SK-N-MC (cell line): ENCODE measurements at regions not wholly inside any gene's neighbourhood (a gene's known extent, or its start where the extent isn't known, plus 50 kb on each side); places are given as distances from the start of the nearest gene placed in this dataset.

Source experiments
- DNase-seq: peaks from one replicate; pipeline ENCODE4 v3.0.0-alpha.2; 2011; ENCODE audit warnings: low read depth, low spot score
- H3K27ac ChIP-seq: fragments of 200-600 bp; sonication (generic); 2 replicates; pipeline ENCODE4 v1.5.1; 2016; ENCODE audit warnings: mixed run types
- H3K36me3 ChIP-seq: fragments of 200-600 bp; sonication (generic); 2 replicates; pipeline ENCODE4 v1.6.1; 2017; ENCODE audit warnings: antibody characterized with exemption, low read length, mixed read lengths; ENCODE audit not compliant: insufficient read depth
- H3K4me3 ChIP-seq: fragments of 200-600 bp; sonication (generic); 2 replicates; pipeline ENCODE4 v1.5.1; 2016
- H3K9ac ChIP-seq: fragments of 200-600 bp; sonication (generic); 2 replicates; pipeline ENCODE4 v1.8.0; 2017; ENCODE audit warnings: mixed run types, mixed read lengths; ENCODE audit not compliant: insufficient read length
- H3K9me3 ChIP-seq: fragments of 200-600 bp; sonication (generic); 2 replicates; pipeline ENCODE4 v1.6.1; 2017; ENCODE audit warnings: low read depth, mild to moderate bottlenecking, antibody characterized with exemption, low read length, moderate library complexity, mixed read lengths
- EZH2 ChIP-seq: fragments of 200-600 bp; sonication (generic); IDR thresholded peaks from one replicate; pipeline ENCODE4 v1.6.1; 2017; ENCODE audit warnings: antibody characterized with exemption
- FOXP2 ChIP-seq: optimal IDR thresholded peaks from 2 replicates; pipeline ENCODE3; 2011; ENCODE audit warnings: mild to moderate bottlenecking, moderate library complexity; ENCODE audit not compliant: insufficient read depth; ENCODE audit errors: extremely low read length, control extremely low read depth
- POLR2AphosphoS5 ChIP-seq: IDR thresholded peaks from 2 replicates; pipeline ENCODE4 v1.6.1; 2012; ENCODE audit warnings: mild to moderate bottlenecking, low read depth, low read length, borderline replicate concordance

DNA sequence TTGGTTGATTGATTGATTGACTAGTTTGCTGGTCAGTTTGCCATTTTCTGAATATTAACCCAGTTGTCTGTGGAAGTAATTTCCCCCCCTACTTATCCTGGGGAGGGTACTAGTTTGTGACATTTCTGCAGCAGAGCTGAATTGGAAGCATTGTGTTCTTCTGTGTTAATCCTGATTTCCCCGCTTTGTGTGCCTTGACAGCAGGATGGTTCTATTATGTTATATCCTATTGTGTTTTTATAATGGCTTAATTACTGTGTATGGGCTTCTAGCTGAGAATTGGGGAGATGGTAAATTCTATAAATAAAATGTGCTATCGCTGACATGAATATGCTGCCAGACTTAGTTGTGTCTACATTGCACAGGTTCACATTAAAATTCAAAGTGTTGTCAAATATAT, 499.7 kb downstream of the COG6 start:
- H3K9ac ChIP-seq = no peak overlapping the region
- no peak overlapping the region for H3K27ac ChIP-seq
- H3K4me3 ChIP-seq = no peak overlapping the region
- H3K9me3 ChIP-seq = no peaks in the 10 kb centered on the region
- TF ChIP-seq EZH2 = no peak
- no peak for TF ChIP-seq POLR2AphosphoS5
- no peak for TF ChIP-seq FOXP2
- no peak for DNase-seq
- no peaks in the 10 kb centered on the region for H3K36me3 ChIP-seq

DNA sequence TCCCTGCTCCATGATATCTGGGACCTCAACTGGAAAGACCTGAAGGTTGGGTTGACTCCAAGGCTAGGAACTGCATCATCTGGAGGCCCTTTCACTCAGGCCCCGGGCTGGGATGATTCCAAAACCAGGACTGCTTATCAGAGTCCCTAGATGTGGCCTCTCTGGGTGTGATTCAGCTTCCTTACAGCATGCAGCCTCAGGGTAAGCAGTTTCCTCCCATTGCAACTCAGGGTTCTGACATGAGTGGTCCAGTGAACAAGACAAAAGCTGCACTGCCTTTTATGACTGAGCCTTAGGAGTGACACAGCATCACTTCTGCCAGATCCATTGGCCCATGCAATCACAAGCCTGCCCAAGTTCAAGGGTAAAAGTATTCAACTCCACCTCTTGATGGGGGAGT, 502.8 kb downstream of the COG6 start:
- DNase-seq = no peak
- no peaks in the 10 kb centered on the region for H3K36me3 ChIP-seq
- no peak overlapping the region for H3K27ac ChIP-seq
- H3K4me3 ChIP-seq = no peak overlapping the region
- TF ChIP-seq POLR2AphosphoS5 (no peak), EZH2 (no peak), FOXP2 (no peak)
- H3K9ac ChIP-seq = no peak overlapping the region
- H3K9me3 ChIP-seq = no peaks in the 10 kb centered on the region

DNA sequence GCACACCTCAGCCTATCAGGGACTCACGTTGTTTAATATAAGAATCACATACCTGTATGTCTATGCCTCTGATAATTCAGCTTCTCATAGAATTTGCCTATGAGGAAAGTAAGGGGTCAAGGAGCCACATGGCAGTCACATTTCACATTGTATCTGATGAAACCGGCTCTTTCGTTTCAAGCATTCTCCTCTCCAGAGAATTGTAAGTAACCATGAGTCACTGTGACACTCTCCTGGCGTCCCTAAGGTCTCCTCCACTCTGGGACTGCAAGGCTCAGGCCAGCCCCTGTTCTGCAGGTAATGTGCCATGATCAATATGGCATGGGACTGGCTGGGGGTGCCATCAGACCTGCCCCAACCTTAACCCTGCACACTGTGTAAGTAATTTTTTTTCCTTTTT, 503.3 kb downstream of the COG6 start:
- Histone ChIP-seq H3K4me3 (no peak overlapping the region), H3K9me3 (no peaks in the 10 kb centered on the region), H3K27ac (no peak overlapping the region), H3K9ac (no peak overlapping the region), H3K36me3 (no peaks in the 10 kb centered on the region)
- no peak for DNase-seq
- TF ChIP-seq FOXP2 = no peak
- TF ChIP-seq POLR2AphosphoS5 = no peak
- TF ChIP-seq EZH2 = no peak

DNA sequence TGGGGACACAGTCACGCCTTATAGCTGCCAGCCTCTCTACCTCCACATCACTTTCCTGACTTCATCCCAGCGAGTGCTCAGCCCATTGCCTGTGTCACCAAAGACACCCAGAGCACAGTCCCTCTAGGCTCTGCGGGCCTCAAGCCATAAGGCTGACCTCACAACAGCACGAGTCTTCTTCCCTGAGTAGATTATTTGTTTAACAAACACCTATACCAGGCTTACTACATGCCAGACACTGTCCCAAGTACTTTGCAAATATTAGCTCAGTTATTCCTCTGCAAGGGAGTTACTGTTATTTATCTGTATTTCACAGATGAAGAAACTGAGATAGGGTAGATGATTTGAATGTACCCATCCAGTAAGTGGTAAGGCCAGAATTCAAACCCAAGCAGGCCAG, 504.3 kb downstream of the COG6 start:
- Histone ChIP-seq H3K36me3 (no peaks in the 10 kb centered on the region), H3K4me3 (no peak overlapping the region), H3K27ac (no peak overlapping the region), H3K9ac (no peak overlapping the region), H3K9me3 (no peaks in the 10 kb centered on the region)
- DNase-seq = no peak
- TF ChIP-seq EZH2 = no peak
- no peak for TF ChIP-seq FOXP2
- TF ChIP-seq POLR2AphosphoS5 = no peak

DNA sequence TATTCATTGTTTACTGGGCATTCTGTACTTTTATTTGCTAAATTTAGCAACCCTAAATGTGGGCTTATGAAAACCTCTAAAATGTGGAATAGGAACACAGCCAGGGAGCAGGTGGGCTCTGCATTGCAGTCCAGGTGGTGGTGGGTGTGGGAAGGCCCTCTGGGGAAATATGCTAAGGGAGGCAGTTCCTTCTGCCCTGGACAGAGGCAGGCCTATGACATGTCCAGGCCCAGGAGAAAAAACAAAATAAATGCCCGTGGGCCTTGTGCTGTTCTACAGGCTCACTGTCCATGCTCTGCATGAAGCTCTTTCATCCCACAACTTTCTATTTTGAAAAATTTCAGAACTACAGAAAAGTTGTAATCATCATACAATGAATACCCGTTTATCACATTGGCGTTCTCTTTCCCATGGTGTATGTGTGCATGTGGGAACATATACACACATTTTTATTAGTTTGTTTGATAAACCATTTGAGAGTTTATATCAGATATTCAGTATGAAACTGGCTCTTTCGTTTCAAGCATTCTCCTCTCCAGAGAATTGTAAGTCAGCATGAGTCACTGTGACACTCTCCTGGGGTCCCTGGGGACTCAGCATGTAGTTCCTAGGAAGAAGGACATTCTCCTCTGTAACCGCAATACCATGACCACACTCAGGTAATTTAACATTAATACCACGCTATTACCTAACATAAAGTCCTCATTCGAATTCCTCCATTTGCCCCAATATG, 505.3 kb downstream of the COG6 start:
- H3K9me3 ChIP-seq = no peaks in the 10 kb centered on the region
- no peak overlapping the region for H3K27ac ChIP-seq
- no peak for TF ChIP-seq FOXP2
- TF ChIP-seq POLR2AphosphoS5 = no peak
- no peak for TF ChIP-seq EZH2
- H3K36me3 ChIP-seq = no peaks in the 10 kb centered on the region
- no peak for DNase-seq
- H3K4me3 ChIP-seq = no peak overlapping the region
- H3K9ac ChIP-seq = no peak overlapping the region

DNA sequence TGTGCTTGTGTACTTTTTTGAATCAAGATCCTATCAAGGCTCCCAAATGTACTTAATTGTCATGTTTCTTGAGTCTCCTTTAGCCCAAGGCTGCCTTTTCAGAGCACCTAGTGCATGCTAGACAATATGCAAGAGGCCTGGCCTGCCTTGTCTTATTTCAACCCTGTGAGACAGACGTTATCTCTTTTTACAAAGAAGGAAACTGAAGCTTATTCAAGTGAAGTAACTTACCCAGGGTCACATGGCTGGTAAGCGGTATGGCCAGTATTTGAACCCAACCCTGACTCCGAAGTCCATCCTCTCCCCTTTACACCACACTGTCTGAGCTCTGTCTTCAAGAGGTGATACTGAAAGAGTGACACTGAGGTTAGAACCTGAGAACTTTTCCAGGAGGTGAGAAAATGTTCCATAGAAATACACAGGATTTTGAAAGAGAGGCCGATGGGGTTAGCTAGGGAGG, 505.1 kb downstream of the FOXO1 start:
- H3K9ac ChIP-seq = no peak overlapping the region
- H3K27ac ChIP-seq = no peak overlapping the region
- no peak overlapping the region for H3K4me3 ChIP-seq
- H3K36me3 ChIP-seq = no peaks in the 10 kb centered on the region
- TF ChIP-seq EZH2 (no peak), FOXP2 (no peak), POLR2AphosphoS5 (no peak)
- H3K9me3 ChIP-seq = no peaks in the 10 kb centered on the region
- no peak for DNase-seq

DNA sequence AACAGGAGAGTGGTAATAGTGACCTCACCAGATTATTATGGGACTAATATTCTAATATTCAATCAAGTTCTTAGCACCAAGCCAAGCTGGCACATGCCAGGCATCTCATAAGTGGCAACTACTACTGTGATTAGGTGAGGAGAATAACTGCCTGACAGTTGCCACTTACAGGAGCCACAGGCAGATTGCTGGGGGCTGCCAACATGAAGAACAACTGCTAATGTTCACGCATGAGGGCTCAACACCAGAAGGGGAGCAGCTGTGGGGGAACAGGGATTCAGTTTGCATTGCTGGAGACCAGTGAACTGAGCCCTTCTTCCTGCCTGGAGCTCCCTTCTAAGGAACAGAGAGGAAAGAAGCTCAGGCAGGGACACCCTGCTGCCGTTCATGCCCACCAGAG, 504.5 kb downstream of the FOXO1 start:
- DNase-seq = no peak
- TF ChIP-seq FOXP2 (no peak), EZH2 (no peak), POLR2AphosphoS5 (no peak)
- Histone ChIP-seq H3K36me3 (no peaks in the 10 kb centered on the region), H3K9ac (no peak overlapping the region), H3K27ac (no peak overlapping the region), H3K4me3 (no peak overlapping the region), H3K9me3 (no peaks in the 10 kb centered on the region)

DNA sequence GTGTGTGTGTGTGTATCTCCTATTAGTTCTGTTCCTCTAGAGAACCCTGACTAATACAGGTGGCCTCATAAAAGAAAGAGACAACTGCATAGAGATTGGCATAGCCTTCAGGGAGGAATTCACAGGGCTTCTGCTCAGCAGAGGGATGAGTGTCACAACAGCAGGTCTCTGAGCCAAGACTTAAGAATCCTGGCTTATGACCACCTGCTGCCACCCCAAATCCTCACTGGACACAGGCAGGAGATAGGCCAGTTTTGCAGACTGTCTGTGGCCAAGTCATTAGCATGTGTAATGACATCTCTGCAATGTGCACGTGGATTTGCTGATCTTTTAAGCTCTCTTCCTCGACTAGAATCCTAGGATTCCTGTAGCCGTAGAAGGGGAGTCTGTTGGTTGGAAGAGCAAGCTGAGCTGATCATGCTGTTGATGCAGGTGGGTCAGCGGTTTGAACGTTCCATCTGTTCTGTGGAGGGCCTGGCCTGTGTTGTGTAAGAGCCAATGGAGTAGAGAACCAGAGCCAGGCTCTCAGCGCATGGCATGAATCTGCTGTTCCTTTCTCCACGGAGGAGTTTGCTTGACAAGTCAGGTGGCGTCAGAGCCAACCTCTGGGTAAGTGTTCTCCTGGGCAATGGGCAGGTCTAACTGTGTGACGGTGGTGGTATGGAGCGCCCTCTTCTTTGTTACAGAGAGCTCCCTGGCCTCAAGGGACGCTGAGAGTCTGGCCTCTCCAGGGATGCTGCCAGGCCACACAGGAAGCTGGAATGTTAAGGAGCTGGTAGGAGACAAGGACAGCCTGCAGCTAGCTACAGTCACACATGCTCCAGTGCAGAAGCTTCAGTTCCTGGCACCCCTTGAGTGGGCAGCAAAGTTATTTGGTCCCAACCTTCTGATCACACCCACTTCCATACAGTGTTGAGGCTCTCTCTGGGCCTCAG, 503.1 kb downstream of the FOXO1 start:
- TF ChIP-seq EZH2 (no peak), FOXP2 (no peak), POLR2AphosphoS5 (no peak)

DNA sequence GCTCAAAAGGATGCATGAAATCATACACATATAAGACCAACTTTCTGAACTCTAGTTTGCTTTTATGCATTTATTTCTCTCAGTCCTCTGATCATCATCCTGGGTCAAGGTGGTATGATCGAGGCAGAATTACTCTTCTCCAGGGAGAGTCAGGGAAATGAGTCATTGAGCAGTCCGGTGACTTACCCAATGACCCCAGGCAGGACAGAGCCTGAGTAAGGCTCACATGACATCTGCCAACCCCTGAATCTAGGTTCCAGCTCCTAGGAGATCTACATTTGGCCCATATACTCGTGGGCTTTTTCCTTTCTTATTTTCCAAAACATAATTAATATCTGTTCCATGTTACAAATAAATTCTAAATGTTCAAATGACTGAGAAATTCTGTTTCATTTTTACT, 502.3 kb downstream of the FOXO1 start:
- Histone ChIP-seq H3K36me3 (no peaks in the 10 kb centered on the region), H3K27ac (no peak overlapping the region), H3K9ac (no peak overlapping the region), H3K9me3 (no peaks in the 10 kb centered on the region), H3K4me3 (no peak overlapping the region)
- TF ChIP-seq POLR2AphosphoS5 = no peak
- no peak for TF ChIP-seq EZH2
- TF ChIP-seq FOXP2 = no peak
- DNase-seq = no peak

More for the DNA sequence above, 503.1 kb downstream of the FOXO1 start:
- Histone ChIP-seq H3K4me3 (no peak overlapping the region), H3K9me3 (no peaks in the 10 kb centered on the region), H3K36me3 (no peaks in the 10 kb centered on the region), H3K27ac (no peak overlapping the region), H3K9ac (no peak overlapping the region)
- no peak for DNase-seq
